ENCODE measurements at regions not wholly inside any gene's neighbourhood (a gene's known extent, or its start where the extent isn't known, plus 50 kb on each side); places are given as distances from the start of the nearest gene placed in this dataset.

GRCh38 chr11:93251922-93252321, 54.1 kb upstream of the SLC36A4 start:
- ChIA-PET POLR2A (no interaction called here), CTCF (interaction anchor here (1.5 kb wide), 1 partner anchor 18 kb away, joined by 4 read pairs; no protein-coding TSS in a partner anchor)
- DNase-seq (ENCODE audit: low read depth in 1 of 2, low spot score in 1 of 2) (no peak), ATAC-seq (no peak), FAIRE-seq (no peak)
- 0% methylated on average over 1 of the region's 1 CpG for WGBS (ENCODE audit: missing lambda C conversion rate)
- Histone ChIP-seq H3K9me3 (no peaks in the 10 kb centered on the region), H3K4me2 (no peak overlapping the region), H3K4me3 (no peak overlapping the region), H3K27ac (no peak overlapping the region), H3K4me1 (no peaks in the 10 kb centered on the region)
- TF ChIP-seq RAD21 (conservative IDR thresholded peaks at IDR 0.05 in 1 of 2, IDR thresholded peaks at IDR 0.05 in 1 of 2) (no peak), CHD2 (IDR thresholded peaks at IDR 0.05; ENCODE audit: low read length, partially characterized antibody) (no peak), TFCP2L1 (CRISPR knock-in tag; IDR thresholded peaks at IDR 0.05) (no peak), JUNB (IDR thresholded peaks at IDR 0.05) (no peak)

- H3K4me3 ChIP-seq: no peak overlapping the region
- DNase-seq (ENCODE audit: low read depth in 1 of 2, low spot score in 1 of 2) (no peak), FAIRE-seq (no peak), ATAC-seq (no peak)
- CTCF ChIA-PET: interaction anchor here (1.5 kb wide), 1 partner anchor 19 kb away, joined by 4 read pairs; no protein-coding TSS in a partner anchor
- 6% methylated on average over 1 of the region's 1 CpG for WGBS (ENCODE audit: missing lambda C conversion rate)
- H3K4me1 ChIP-seq: no peaks in the 10 kb centered on the region
- POLR2A ChIA-PET: no interaction called here
- TF ChIP-seq BCL3 (IDR thresholded peaks at IDR 0.05) (no peak), RARB (CRISPR knock-in tag; IDR thresholded peaks at IDR 0.05) (no peak), ATOH8 (CRISPR knock-in tag; IDR thresholded peaks at IDR 0.05; ENCODE audit: low read depth) (no peak), POLR2AphosphoS2 (conservative IDR thresholded peaks at IDR 0.05; ENCODE audit: low read length) (no peak), CTCF (IDR thresholded peaks at IDR 0.05) (no peak), HOXA7 (CRISPR knock-in tag; IDR thresholded peaks at IDR 0.05) (no peak), NFE2L2 (conservative IDR thresholded peaks at IDR 0.05; ENCODE audit: low read length) (no peak), NPAS2 (CRISPR knock-in tag; IDR thresholded peaks at IDR 0.05; ENCODE audit: borderline replicate concordance) (no peak), ZSCAN20 (CRISPR knock-in tag; IDR thresholded peaks at IDR 0.05) (no peak), SMC3 (IDR thresholded peaks at IDR 0.05) (no peak), CHD2 (IDR thresholded peaks at IDR 0.05; ENCODE audit: low read length, partially characterized antibody) (no peak), EP300 (IDR thresholded peaks at IDR 0.05) (no peak), TP53 (CRISPR knock-in tag; IDR thresholded peaks at IDR 0.05) (no peak), E2F6 (IDR thresholded peaks at IDR 0.05; ENCODE audit: borderline replicate concordance, low read depth) (no peak), RCOR1 (IDR thresholded peaks at IDR 0.05; ENCODE audit: low read depth, low read length) (no peak), FOSL2 (IDR thresholded peaks at IDR 0.05) (no peak), FOSL2 (CRISPR knock-in tag; IDR thresholded peaks at IDR 0.05) (no peak)
- H3K4me2 ChIP-seq: no peak overlapping the region
- H3K9me3 ChIP-seq: no peaks in the 10 kb centered on the region
- no peak overlapping the region for H3K27ac ChIP-seq
These were observed 55.3 kb upstream of the SLC36A4 start for GRCh38 chr11:93253111-93253510.

- ChIA-PET POLR2A (no interaction called here), CTCF (interaction anchor here (1.4 kb wide), 1 partner anchor 22 kb away, joined by 5 read pairs; no protein-coding TSS in a partner anchor)
- no peak for TF ChIP-seq REST (IDR thresholded peaks at IDR 0.05)
- DNase-seq (ENCODE audit: low read depth in 1 of 2, low spot score in 1 of 2): no peak
- ATAC-seq: no peak
- no peaks in the 10 kb centered on the region for H3K4me1 ChIP-seq
- no peak overlapping the region for H3K27ac ChIP-seq
- H3K4me2 ChIP-seq: no peak overlapping the region
- no peak overlapping the region for H3K4me3 ChIP-seq
- FAIRE-seq: no peak
- peaks cover 13% of the 10 kb centered on the region; the same call in 2 of the 3 replicates for H3K9me3 ChIP-seq
These were observed 58.8 kb upstream of the SLC36A4 start for GRCh38 chr11:93256623-93257022.

Measured in A549 (cell line).